Tibial artery (tissue), 4 donors: ENCODE measurements at regions not wholly inside any gene's neighbourhood (a gene's known extent, or its start where the extent isn't known, plus 50 kb on each side); places are given as distances from the start of the nearest gene placed in this dataset.
"Not testable (repeated sequence)": the region's sequence is repeated elsewhere in the genome, so short reads cannot be mapped to it uniquely, and the experiment has no call there.

Source experiments
- DNase-seq, 2 donors: peaks; one replicate each; pipeline ENCODE4 v3.0.0-alpha.2; 2019
- H3K27ac ChIP-seq, 2 donors: fragments of 200-600 bp; sonication (generic) in 1 of 2; 1 replicate in 1 of 2; 2 replicates in 1 of 2; pipeline ENCODE4 v1.5.1; 2018 to 2019; ENCODE audit warnings: mild to moderate bottlenecking in 1 of 2
- H3K27me3 ChIP-seq, 2 donors: fragments of 200-600 bp; sonication (generic) in 1 of 2; one replicate each; pipeline versions ENCODE4 v1.5.1 to v1.6.0; 2016 to 2019
- H3K36me3 ChIP-seq, 3 donors: fragments of 200-600 bp; sonication (generic) in 2 of 3; one replicate each; pipeline ENCODE4 v1.5.1; 2016 to 2019; ENCODE audit warnings: mild to moderate bottlenecking in 2 of 3
- H3K4me1 ChIP-seq, 4 donors: fragments of 200-600 bp; sonication (generic) in 2 of 4; 1 replicate in 3 of 4; 2 replicates in 1 of 4; pipeline ENCODE4 v1.5.1; 2016 to 2019
- H3K4me3 ChIP-seq, 2 donors: fragments of 200-600 bp; sonication (generic) in 1 of 2; 1 replicate in 1 of 2; 2 replicates in 1 of 2; pipeline ENCODE4 v1.5.1; 2018 to 2019; ENCODE audit warnings: mild to moderate bottlenecking in 2 of 2
- H3K9me3 ChIP-seq, 3 donors: fragments of 200-600 bp; sonication (generic) in 1 of 3; one replicate each; pipeline ENCODE4 v1.5.1; 2016 to 2019
- CTCF ChIP-seq, 2 experiments: fragments of 200-600 bp in 1 of 2; fragments of 450-650 bp in 1 of 2; IDR thresholded peaks; one replicate each; pipeline ENCODE4 v1.5.1; 2017 to 2019; ENCODE audit warnings: antibody characterized with exemption in 2 of 2, mild to moderate bottlenecking in 1 of 2, moderate library complexity in 1 of 2
- intact Hi-C: fragments of 100-400 bp; cut with DNase I; formaldehyde crosslinking; loops from one replicate; pipeline ENCODE4 v1.15.0; 2023; ENCODE audit warnings: low total_unique reads

- Histone ChIP-seq H3K27ac (no peak overlapping the region), H3K4me1 (no peaks in the 10 kb centered on the region), H3K9me3 (no peaks in the 10 kb centered on the region), H3K27me3 (no peaks in the 10 kb centered on the region), H3K36me3 (no peaks in the 10 kb centered on the region), H3K4me3 (no peak overlapping the region)
- TF ChIP-seq CTCF (IDR thresholded peaks at IDR 0.05): no peak
- intact Hi-C loops: no loop called here
- DNase-seq: no peak
Measured at GRCh38 chr7:115328018-115328417, 406.1 kb downstream of the MDFIC start.

DNA sequence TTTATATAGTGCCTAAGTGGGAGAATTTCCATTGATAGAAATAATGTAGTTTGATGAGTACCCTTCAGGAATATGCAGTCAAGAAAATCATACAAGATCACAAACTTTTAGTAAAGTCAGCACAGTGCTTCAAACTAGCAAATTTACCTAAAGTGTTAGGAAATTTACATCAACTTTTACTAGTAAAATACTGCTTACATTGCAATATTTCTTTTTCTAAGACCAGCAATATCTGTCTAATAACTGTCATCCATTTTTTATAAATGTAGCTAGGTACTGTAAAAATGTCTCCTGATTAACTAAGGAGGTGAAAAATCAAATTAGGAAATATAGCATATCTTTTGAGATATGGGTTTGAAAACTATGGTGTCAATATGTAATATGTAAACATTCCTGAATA is 405.4 kb downstream of the MDFIC start:
- no peaks in the 10 kb centered on the region for H3K9me3 ChIP-seq
- intact Hi-C loops: no loop called here
- no peak for DNase-seq
- no peak overlapping the region for H3K4me3 ChIP-seq
- no peaks in the 10 kb centered on the region for H3K27me3 ChIP-seq
- H3K4me1 ChIP-seq: no peaks in the 10 kb centered on the region
- no peaks in the 10 kb centered on the region for H3K36me3 ChIP-seq
- no peak overlapping the region for H3K27ac ChIP-seq
- no peak for TF ChIP-seq CTCF (IDR thresholded peaks at IDR 0.05)

DNA sequence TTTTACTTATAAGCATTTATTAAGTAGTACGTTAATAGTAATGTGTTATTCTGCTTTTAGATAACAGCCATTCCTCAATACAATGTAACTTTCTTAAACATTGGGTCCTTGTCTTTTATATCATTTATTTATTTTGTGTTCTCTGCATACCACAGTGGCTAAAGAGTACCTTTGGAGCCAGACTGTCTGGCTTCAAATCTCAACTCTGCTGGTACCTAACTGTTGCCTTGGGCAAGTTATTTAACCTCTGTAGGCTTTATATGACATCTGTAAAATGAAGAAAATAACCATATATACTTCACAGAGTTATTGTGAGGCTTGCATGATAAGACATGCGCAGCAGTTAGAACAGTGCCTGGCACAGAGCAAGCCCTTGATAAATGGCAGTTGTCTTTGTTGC is 397.6 kb downstream of the MDFIC start:
- no peak overlapping the region for H3K4me3 ChIP-seq
- TF ChIP-seq CTCF (IDR thresholded peaks at IDR 0.05): no peak
- no peaks in the 10 kb centered on the region for H3K27me3 ChIP-seq
- no peak overlapping the region for H3K27ac ChIP-seq
- peaks cover 0 to 11% (median 0%) of the 10 kb centered on the region in 4 donors for H3K4me1 ChIP-seq
- no peaks in the 10 kb centered on the region for H3K36me3 ChIP-seq
- H3K9me3 ChIP-seq: no peaks in the 10 kb centered on the region
- no peak for DNase-seq
- intact Hi-C loops: no loop called here

DNA sequence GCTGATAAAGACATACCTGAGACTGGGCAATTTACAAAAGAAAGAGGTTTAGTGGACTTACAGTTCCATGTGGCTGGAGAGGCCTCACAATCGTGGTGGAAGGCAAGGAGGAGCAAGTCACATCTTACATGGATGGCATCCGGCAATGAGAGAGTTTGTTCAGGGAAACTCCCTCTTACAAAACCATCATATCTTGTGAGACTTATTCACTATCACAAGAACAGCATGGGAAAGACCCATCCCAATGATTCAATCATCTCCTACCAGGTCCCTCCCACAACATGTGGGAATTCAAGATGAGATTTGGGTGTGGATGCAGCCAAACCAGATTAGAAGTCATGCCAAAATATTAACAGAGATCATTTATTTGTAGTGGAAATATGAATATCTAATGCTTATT is 388.4 kb downstream of the MDFIC start:
- H3K4me1 ChIP-seq, H3K4me3 ChIP-seq, H3K27me3 ChIP-seq, H3K36me3 ChIP-seq, intact Hi-C loops, DNase-seq, H3K9me3 ChIP-seq, H3K27ac ChIP-seq: not testable (repeated sequence)

GRCh38 chr7:115306586-115306985 is 384.7 kb downstream of the MDFIC start:
- DNase-seq: no peak
- Histone ChIP-seq H3K27ac (no peak overlapping the region), H3K4me1 (peaks cover 0 to 9% (median 0%) of the 10 kb centered on the region in 4 donors), H3K27me3 (no peaks in the 10 kb centered on the region), H3K9me3 (no peaks in the 10 kb centered on the region), H3K36me3 (no peaks in the 10 kb centered on the region), H3K4me3 (no peak overlapping the region)
- TF ChIP-seq CTCF (IDR thresholded peaks at IDR 0.05): no peak
- intact Hi-C loops: no loop called here

DNA sequence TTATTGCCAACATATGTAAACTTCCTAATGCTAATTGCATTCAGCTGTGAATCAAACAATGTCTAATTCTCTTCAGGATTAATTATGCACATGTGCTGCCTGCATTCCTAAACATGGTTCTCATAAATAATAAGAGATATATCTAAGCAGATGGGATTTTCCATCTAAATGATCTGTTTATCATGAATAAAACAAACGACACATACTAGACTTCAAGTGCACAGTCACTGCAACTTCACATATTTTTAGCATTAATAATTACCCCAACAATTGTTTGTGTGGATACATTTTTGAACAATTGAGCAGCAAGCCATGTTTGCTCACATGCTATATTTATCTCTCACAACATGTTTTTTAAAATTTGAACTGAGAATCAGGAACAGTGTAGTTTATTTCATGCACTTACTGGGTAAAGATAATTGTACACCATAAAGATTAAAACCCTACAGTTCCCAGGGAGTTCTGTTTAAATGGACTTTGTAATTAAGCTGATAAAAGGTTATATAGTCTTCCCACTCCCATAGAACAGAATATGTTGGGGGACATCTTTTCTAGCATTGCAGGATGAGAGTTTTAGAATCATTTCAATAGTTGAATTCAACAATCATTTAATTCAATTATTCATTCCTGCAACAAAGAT is 378.5 kb downstream of the MDFIC start:
- DNase-seq: no peak
- intact Hi-C loops: no loop called here
- Histone ChIP-seq H3K27ac (no peak overlapping the region), H3K4me3 (no peak overlapping the region), H3K9me3 (no peaks in the 10 kb centered on the region), H3K36me3 (no peaks in the 10 kb centered on the region), H3K4me1 (peaks cover 0 to 7% (median 0%) of the 10 kb centered on the region in 4 donors), H3K27me3 (no peaks in the 10 kb centered on the region)
- no peak for TF ChIP-seq CTCF (IDR thresholded peaks at IDR 0.05)
